Liver (tissue), 7 donors: ENCODE measurements at regions not wholly inside any gene's neighbourhood (a gene's known extent, or its start where the extent isn't known, plus 50 kb on each side); places are given as distances from the start of the nearest gene placed in this dataset.
"Not testable (repeated sequence)": the region's sequence is repeated elsewhere in the genome, so short reads cannot be mapped to it uniquely, and the experiment has no call there.

Experiments
- DNase-seq: peaks from one replicate; pipeline ENCODE4 v3.0.0-alpha.2; 2017; ENCODE audit warnings: low spot score
- H3K27ac ChIP-seq, 2 donors: one replicate each; pipeline ENCODE4 v1.7.0; 2013; ENCODE audit warnings: inconsistent platforms in 2 of 2, low read length in 2 of 2, control low read depth in 1 of 2, low read depth in 1 of 2, mild to moderate bottlenecking in 1 of 2
- H3K27me3 ChIP-seq, 4 donors: one replicate each; pipeline versions ENCODE4 v1.6.1 to v1.7.0; 2013; ENCODE audit warnings: low read length in 3 of 4, inconsistent platforms in 1 of 4, mild to moderate bottlenecking in 1 of 4, moderate library complexity in 1 of 4; ENCODE audit not compliant: control insufficient read depth in 4 of 4, insufficient read depth in 4 of 4
- H3K36me3 ChIP-seq, 4 donors: one replicate each; pipeline versions ENCODE4 v1.6.1 to v1.7.0; 2013; ENCODE audit warnings: low read length in 3 of 4, mild to moderate bottlenecking in 3 of 4, low read depth in 1 of 4, moderate library complexity in 1 of 4; ENCODE audit not compliant: control insufficient read depth in 4 of 4, insufficient read depth in 3 of 4
- H3K4me1 ChIP-seq, 4 donors: one replicate each; pipeline versions ENCODE4 v1.6.1 to v1.7.0; 2013; ENCODE audit warnings: low read length in 3 of 4, mild to moderate bottlenecking in 3 of 4, moderate library complexity in 1 of 4; ENCODE audit not compliant: control insufficient read depth in 4 of 4, insufficient read depth in 4 of 4
- H3K4me3 ChIP-seq, 3 donors: one replicate each; pipeline versions ENCODE4 v1.6.1 to v1.7.0; 2013; ENCODE audit warnings: low read length in 3 of 3, control low read depth in 1 of 3, low read depth in 1 of 3, mild to moderate bottlenecking in 1 of 3
- H3K9ac ChIP-seq, 2 donors: one replicate each; pipeline ENCODE4 v1.7.0; 2013; ENCODE audit warnings: low read length in 2 of 2, mild to moderate bottlenecking in 2 of 2, moderate library complexity in 2 of 2, control low read depth in 1 of 2, low read depth in 1 of 2
- H3K9me3 ChIP-seq, 4 donors: one replicate each; pipeline versions ENCODE4 v1.6.1 to v1.7.0; 2013; ENCODE audit warnings: low read length in 3 of 4; ENCODE audit not compliant: control insufficient read depth in 4 of 4
- EGR1 ChIP-seq, 2 donors: IDR thresholded peaks; 2 replicates each; pipeline ENCODE4 v1.6.1; 2016 to 2018; ENCODE audit warnings: antibody characterized with exemption in 2 of 2, low read depth in 2 of 2
- FOXA2 ChIP-seq: IDR thresholded peaks from 2 replicates; pipeline ENCODE4 v1.6.1; 2016; ENCODE audit warnings: antibody characterized with exemption
- GABPA ChIP-seq, 2 donors: IDR thresholded peaks in 1 of 2; conservative IDR thresholded peaks in 1 of 2; 2 replicates each; pipeline ENCODE4 v1.6.1; 2016; ENCODE audit warnings: antibody characterized with exemption in 2 of 2, mild to moderate bottlenecking in 1 of 2, moderate library complexity in 1 of 2
- HNF4A ChIP-seq, 2 donors: conservative IDR thresholded peaks; 2 replicates each; pipeline ENCODE4 v1.6.1; 2016; ENCODE audit warnings: antibody characterized with exemption in 2 of 2, mild to moderate bottlenecking in 2 of 2
- JUND ChIP-seq, 2 donors: IDR thresholded peaks; 2 replicates each; pipeline ENCODE4 v1.6.1; 2016; ENCODE audit warnings: antibody characterized with exemption in 2 of 2
- MAX ChIP-seq: IDR thresholded peaks from 2 replicates; pipeline ENCODE4 v1.6.1; 2016; ENCODE audit warnings: antibody characterized with exemption
- NR2F2 ChIP-seq: IDR thresholded peaks from 2 replicates; pipeline ENCODE4 v1.6.1; 2016; ENCODE audit warnings: antibody characterized with exemption
- RAD21 ChIP-seq, 2 donors: IDR thresholded peaks; 2 replicates each; pipeline ENCODE4 v1.6.1; 2016; ENCODE audit warnings: antibody characterized with exemption in 2 of 2, mild to moderate bottlenecking in 2 of 2
- RXRA ChIP-seq, 2 donors: IDR thresholded peaks; 2 replicates each; pipeline ENCODE4 v1.6.1; 2017 to 2018; ENCODE audit warnings: antibody characterized with exemption in 2 of 2, mild to moderate bottlenecking in 1 of 2
- SP1 ChIP-seq: IDR thresholded peaks from 2 replicates; pipeline ENCODE4 v1.6.1; 2018; ENCODE audit warnings: antibody characterized with exemption, mild to moderate bottlenecking
- TAF1 ChIP-seq: conservative IDR thresholded peaks from 2 replicates; pipeline ENCODE4 v1.6.1; 2016; ENCODE audit warnings: antibody characterized with exemption, mild to moderate bottlenecking
- YY1 ChIP-seq: IDR thresholded peaks from 2 replicates; pipeline ENCODE4 v1.6.1; 2016; ENCODE audit warnings: antibody characterized with exemption, mild to moderate bottlenecking
- WGBS: extraction: QIAGEN DNeasy Blood & Tissue Kit; methylation state at CpG from one replicate; pipeline ENCODE4 v1.1.7; 2013; 5-methylcytosine and 5-hydroxymethylcytosine counted together
- TF ChIP-seq, protein P1 (sequence below): IDR thresholded peaks from 2 replicates; pipeline ENCODE4 v1.6.1; 2016; ENCODE audit warnings: antibody characterized with exemption, mild to moderate bottlenecking
- donor health status: healthy.
- donor health status: healthy.
- donor health status: healthy.
- donor health status: healthy.

DNA sequence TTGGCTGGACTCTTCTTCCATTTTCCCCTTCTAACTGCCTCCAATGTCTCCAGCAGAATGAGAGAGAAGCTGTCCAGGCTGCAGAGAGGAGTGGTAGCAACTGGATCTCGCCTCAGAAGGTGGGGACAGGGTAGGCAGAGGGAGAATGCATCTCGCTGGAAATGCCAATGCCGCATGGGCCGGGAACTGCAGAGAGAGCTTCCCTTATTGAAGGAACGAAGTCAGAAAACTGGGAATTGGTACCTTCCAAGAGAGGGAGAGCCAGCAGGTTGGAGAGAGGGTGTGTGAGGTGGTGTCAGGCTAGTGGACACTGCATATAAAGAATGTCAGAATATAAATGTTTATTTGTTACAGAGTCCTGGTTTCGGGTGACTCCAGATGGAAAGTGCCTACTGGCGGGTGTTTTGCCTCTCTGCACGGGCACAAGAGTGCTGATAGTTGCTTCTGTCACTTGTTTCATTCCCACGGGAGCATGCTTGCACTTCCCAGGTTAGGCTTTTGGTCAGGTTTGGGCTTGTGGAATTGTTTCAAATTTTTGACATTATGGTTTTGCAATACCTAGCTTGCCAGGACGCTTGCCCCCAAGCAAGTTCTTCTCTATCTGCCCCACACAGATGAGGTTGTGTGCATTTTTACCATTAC lies 156.8 kb upstream of the STS start:
- WGBS = 87% methylated on average over 10 of the region's 10 CpGs

DNA sequence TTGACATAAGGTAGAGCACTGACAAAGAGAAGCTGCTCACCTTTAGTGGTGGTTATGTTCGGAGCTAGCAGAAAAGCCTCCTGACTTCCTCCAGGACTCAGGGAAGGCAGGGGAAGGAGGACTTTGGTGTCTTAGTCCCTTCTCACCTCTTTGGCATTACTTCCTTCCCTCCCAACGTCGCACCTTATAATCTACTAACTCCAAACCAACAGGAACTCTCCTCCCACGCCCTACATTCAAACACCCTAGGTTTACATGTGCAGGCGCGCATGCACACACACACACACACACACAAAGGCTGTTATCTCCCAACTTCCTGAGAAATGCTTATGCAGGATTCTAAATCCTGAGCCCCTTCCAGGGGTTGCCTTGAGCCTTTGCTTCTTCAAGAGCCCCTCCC lies 157.7 kb upstream of the STS start:
- Histone ChIP-seq H3K27ac (no peak overlapping the region), H3K9me3 (peaks cover 0 to 5% (median 0%) of the 10 kb centered on the region in 4 donors), H3K9ac (no peak overlapping the region), H3K27me3 (no peaks in the 10 kb centered on the region), H3K36me3 (no peaks in the 10 kb centered on the region), H3K4me1 (peaks cover 0 to 13% (median 4%) of the 10 kb centered on the region in 4 donors), H3K4me3 (no peak overlapping the region)
- no peak for DNase-seq
- no peak for TF ChIP-seq FOXA2
- no peak for TF ChIP-seq NR2F2
- no peak for TF ChIP-seq EGR1 (IDR thresholded peaks at IDR 0.05; ENCODE audit: low read depth in 2 of 2)
- TF ChIP-seq RAD21 (IDR thresholded peaks at IDR 0.05) = no peak
- no peak for TF ChIP-seq GABPA (IDR thresholded peaks at IDR 0.05 in 1 of 2, conservative IDR thresholded peaks at IDR 0.05 in 1 of 2)
- TF ChIP-seq HNF4A (conservative IDR thresholded peaks at IDR 0.05) = no peak
- TF ChIP-seq RXRA (IDR thresholded peaks at IDR 0.05) = no peak
- no peak for TF ChIP-seq YY1
- no peak for TF ChIP-seq SP1
- WGBS = 89% methylated on average over 6 of the region's 6 CpGs

More for the DNA sequence above, 156.8 kb upstream of the STS start:
- Histone ChIP-seq H3K27ac (no peak overlapping the region), H3K36me3 (no peaks in the 10 kb centered on the region), H3K4me1 (peaks cover 0 to 7% (median 4%) of the 10 kb centered on the region in 4 donors), H3K9ac (no peak overlapping the region), H3K4me3 (no peak overlapping the region), H3K9me3 (peaks cover 0 to 5% (median 0%) of the 10 kb centered on the region in 4 donors), H3K27me3 (no peaks in the 10 kb centered on the region)
- no peak for DNase-seq
- no peak for TF ChIP-seq JUND (IDR thresholded peaks at IDR 0.05)
- TF ChIP-seq TAF1 = no peak
- TF ChIP-seq, protein P1, sequence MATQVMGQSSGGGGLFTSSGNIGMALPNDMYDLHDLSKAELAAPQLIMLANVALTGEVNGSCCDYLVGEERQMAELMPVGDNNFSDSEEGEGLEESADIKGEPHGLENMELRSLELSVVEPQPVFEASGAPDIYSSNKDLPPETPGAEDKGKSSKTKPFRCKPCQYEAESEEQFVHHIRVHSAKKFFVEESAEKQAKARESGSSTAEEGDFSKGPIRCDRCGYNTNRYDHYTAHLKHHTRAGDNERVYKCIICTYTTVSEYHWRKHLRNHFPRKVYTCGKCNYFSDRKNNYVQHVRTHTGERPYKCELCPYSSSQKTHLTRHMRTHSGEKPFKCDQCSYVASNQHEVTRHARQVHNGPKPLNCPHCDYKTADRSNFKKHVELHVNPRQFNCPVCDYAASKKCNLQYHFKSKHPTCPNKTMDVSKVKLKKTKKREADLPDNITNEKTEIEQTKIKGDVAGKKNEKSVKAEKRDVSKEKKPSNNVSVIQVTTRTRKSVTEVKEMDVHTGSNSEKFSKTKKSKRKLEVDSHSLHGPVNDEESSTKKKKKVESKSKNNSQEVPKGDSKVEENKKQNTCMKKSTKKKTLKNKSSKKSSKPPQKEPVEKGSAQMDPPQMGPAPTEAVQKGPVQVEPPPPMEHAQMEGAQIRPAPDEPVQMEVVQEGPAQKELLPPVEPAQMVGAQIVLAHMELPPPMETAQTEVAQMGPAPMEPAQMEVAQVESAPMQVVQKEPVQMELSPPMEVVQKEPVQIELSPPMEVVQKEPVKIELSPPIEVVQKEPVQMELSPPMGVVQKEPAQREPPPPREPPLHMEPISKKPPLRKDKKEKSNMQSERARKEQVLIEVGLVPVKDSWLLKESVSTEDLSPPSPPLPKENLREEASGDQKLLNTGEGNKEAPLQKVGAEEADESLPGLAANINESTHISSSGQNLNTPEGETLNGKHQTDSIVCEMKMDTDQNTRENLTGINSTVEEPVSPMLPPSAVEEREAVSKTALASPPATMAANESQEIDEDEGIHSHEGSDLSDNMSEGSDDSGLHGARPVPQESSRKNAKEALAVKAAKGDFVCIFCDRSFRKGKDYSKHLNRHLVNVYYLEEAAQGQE = no peak
- no peak for TF ChIP-seq SP1
- TF ChIP-seq RAD21 (IDR thresholded peaks at IDR 0.05) = no peak
- no peak for TF ChIP-seq HNF4A (conservative IDR thresholded peaks at IDR 0.05)
- no peak for TF ChIP-seq MAX

GRCh38 chrX:6988694-6989093 lies 158.8 kb upstream of the STS start:
- not testable (repeated sequence) for H3K27ac ChIP-seq, H3K9ac ChIP-seq, H3K36me3 ChIP-seq, H3K27me3 ChIP-seq, DNase-seq, H3K4me3 ChIP-seq, H3K9me3 ChIP-seq
- TF ChIP-seq SP1 = peak; percentile 71
- peak; percentile 46 to 65 for TF ChIP-seq HNF4A (conservative IDR thresholded peaks at IDR 0.05)
- TF ChIP-seq, protein P1 = peak; percentile 92
- peak in 1 of 2 donors; percentile 42 for TF ChIP-seq RXRA (IDR thresholded peaks at IDR 0.05)
- peak; percentile 22 to 42 for TF ChIP-seq RAD21 (IDR thresholded peaks at IDR 0.05)
- H3K4me1 ChIP-seq = peaks cover 0 to 13% (median 4%) of the 10 kb centered on the region in 4 donors
- WGBS = 59% methylated on average over 2 of the region's 2 CpGs
